IPS-18a (cell line): ENCODE measurements at regions not wholly inside any gene's neighbourhood (a gene's known extent, or its start where the extent isn't known, plus 50 kb on each side); places are given as distances from the start of the nearest gene placed in this dataset.

Experiments
- H3K27ac ChIP-seq: one replicate; pipeline ENCODE4 v1.5.1; 2013; ENCODE audit warnings: low read length
- H3K27me3 ChIP-seq: one replicate; pipeline ENCODE4 v1.6.1; 2013; ENCODE audit warnings: mild to moderate bottlenecking, low read length; ENCODE audit not compliant: control insufficient read depth, insufficient read depth
- H3K36me3 ChIP-seq: one replicate; pipeline ENCODE4 v1.6.1; 2013; ENCODE audit warnings: low read depth, low read length; ENCODE audit not compliant: control insufficient read depth
- H3K4me1 ChIP-seq: one replicate; pipeline ENCODE4 v1.6.1; 2013; ENCODE audit warnings: low read depth, low read length; ENCODE audit not compliant: control insufficient read depth
- H3K4me3 ChIP-seq: one replicate; pipeline ENCODE4 v1.5.1; 2013; ENCODE audit warnings: low read length
- H3K9ac ChIP-seq: one replicate; pipeline ENCODE4 v1.6.1; 2013; ENCODE audit warnings: mild to moderate bottlenecking, low read length, moderate library complexity
- H3K9me3 ChIP-seq: one replicate; pipeline ENCODE4 v1.6.1; 2013; ENCODE audit warnings: low read depth, low read length; ENCODE audit not compliant: control insufficient read depth

DNA sequence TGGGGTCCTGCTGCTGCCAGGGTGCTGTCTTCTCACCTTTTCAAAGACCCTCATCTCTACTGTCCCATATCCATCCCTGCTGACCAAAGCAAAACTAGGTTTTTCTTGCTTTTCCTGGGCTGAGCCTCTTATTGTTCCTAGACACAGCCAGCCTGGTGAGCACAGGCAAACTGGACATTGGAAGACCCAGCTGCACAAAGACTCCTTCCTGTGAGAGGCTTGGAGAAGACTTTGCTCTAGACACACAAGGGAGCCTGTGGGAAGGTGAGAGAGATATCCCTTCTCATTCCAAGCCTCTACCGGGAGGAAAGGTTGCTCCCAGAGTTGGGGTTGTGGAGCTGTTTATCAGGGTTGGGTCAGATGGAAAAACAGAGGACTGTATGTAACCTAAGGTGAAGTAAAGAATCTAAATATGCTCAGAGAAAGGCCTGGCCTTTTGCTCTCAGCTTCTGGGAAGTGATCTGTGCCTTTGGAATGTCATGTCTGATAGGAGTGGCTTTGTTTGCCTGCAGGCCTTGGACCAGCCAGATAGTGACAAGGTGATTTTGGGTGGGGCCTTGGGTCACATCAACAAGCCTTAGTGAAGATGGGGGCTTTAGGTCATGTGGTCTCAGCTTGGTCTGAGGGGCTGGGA lies 87.6 kb upstream of the RUNX1 start:
- Histone ChIP-seq H3K9me3 (no peaks in the 10 kb centered on the region), H3K36me3 (no peaks in the 10 kb centered on the region), H3K9ac (no peak overlapping the region), H3K4me1 (no peaks in the 10 kb centered on the region), H3K4me3 (no peak overlapping the region), H3K27ac (no peak overlapping the region), H3K27me3 (no peaks in the 10 kb centered on the region)

DNA sequence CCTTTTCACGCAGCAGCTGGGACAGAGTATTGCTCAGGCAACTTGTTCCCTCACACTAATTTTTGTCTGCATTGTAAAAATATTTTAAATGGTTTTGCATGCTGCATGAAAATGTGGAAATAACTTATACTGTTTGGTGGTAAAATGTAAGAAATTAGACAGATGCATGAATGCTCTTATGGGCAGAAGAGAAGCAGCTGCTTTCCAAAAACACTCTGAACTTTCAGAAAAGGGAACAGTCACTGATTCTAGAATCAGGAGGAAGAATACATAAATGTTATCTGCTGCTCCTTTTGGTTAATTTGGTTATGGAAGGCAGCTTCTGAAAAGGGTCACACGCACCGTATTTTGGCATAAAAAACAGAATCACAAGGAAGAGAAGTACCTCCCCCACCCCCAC lies 87.0 kb upstream of the RUNX1 start:
- no peaks in the 10 kb centered on the region for H3K36me3 ChIP-seq
- no peak overlapping the region for H3K4me3 ChIP-seq
- H3K9me3 ChIP-seq: no peaks in the 10 kb centered on the region
- H3K27ac ChIP-seq: no peak overlapping the region
- no peaks in the 10 kb centered on the region for H3K4me1 ChIP-seq
- H3K27me3 ChIP-seq: no peaks in the 10 kb centered on the region
- no peak overlapping the region for H3K9ac ChIP-seq

- no peaks in the 10 kb centered on the region for H3K36me3 ChIP-seq
- H3K9me3 ChIP-seq: no peaks in the 10 kb centered on the region
- H3K9ac ChIP-seq: no peak overlapping the region
- H3K27me3 ChIP-seq: no peaks in the 10 kb centered on the region
- H3K27ac ChIP-seq: no peak overlapping the region
- H3K4me3 ChIP-seq: no peak overlapping the region
- no peaks in the 10 kb centered on the region for H3K4me1 ChIP-seq
Observed at GRCh38 chr21:35135481-35135880, 86.4 kb upstream of the RUNX1 start.

GRCh38 chr21:35134309-35134708 lies 85.2 kb upstream of the RUNX1 start:
- no peak overlapping the region for H3K9ac ChIP-seq
- H3K4me3 ChIP-seq: no peak overlapping the region
- no peaks in the 10 kb centered on the region for H3K9me3 ChIP-seq
- no peaks in the 10 kb centered on the region for H3K4me1 ChIP-seq
- no peaks in the 10 kb centered on the region for H3K27me3 ChIP-seq
- H3K36me3 ChIP-seq: no peaks in the 10 kb centered on the region
- H3K27ac ChIP-seq: no peak overlapping the region

DNA sequence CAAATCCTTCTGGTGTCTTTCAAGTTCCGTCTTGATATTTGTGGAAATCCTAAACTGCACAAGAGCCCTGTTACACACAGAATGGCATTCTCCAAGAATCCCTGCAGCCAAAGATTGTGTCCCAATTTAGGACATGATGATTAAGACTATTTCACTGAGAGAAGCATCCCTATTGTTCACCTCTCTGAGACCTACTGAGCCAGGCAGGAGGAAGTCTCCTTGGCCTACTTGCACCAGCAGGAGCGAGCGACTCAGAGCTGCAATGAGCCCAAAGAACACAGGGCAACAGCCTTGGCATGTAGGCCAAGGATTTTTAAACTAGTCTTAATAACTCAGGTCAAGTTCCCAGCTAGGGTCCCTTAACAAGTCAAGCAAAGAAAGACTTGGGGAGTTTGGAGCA lies 79.4 kb upstream of the RUNX1 start:
- no peak overlapping the region for H3K27ac ChIP-seq
- H3K27me3 ChIP-seq: no peaks in the 10 kb centered on the region
- H3K9me3 ChIP-seq: no peaks in the 10 kb centered on the region

GRCh38 chr21:35127851-35128250 lies 78.7 kb upstream of the RUNX1 start:
- H3K27ac ChIP-seq: no peak overlapping the region
- H3K4me3 ChIP-seq: no peak overlapping the region

More for the DNA sequence above, 79.4 kb upstream of the RUNX1 start:
- no peaks in the 10 kb centered on the region for H3K36me3 ChIP-seq
- no peaks in the 10 kb centered on the region for H3K4me1 ChIP-seq
- no peak overlapping the region for H3K4me3 ChIP-seq
- no peak overlapping the region for H3K9ac ChIP-seq

DNA sequence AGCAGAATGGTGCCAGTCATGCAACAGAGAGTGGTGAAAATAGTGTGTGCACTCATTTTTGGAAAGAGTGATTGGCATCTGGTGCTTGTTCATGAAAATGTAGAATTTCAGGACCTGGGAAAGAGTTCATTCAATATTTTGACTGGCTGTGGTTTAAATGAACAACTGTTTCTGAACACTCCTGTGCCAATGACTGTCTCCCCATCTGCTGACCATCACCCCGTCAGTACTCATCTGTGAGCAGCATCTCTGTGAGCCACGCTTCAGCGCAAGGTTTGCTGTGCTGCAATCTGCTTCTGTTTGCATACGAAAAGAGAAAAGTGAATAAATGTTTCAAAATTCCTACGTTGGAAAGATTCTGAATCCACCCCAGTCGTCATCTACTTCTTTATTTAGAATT lies 77.9 kb upstream of the RUNX1 start:
- Histone ChIP-seq H3K4me3 (no peak overlapping the region), H3K9ac (no peak overlapping the region), H3K27ac (no peak overlapping the region), H3K36me3 (no peaks in the 10 kb centered on the region), H3K27me3 (no peaks in the 10 kb centered on the region), H3K4me1 (no peaks in the 10 kb centered on the region), H3K9me3 (no peaks in the 10 kb centered on the region)

More at GRCh38 chr21:35127851-35128250, 78.7 kb upstream of the RUNX1 start:
- Histone ChIP-seq H3K27me3 (no peaks in the 10 kb centered on the region), H3K4me1 (no peaks in the 10 kb centered on the region), H3K36me3 (no peaks in the 10 kb centered on the region), H3K9me3 (no peaks in the 10 kb centered on the region), H3K9ac (no peak overlapping the region)

DNA sequence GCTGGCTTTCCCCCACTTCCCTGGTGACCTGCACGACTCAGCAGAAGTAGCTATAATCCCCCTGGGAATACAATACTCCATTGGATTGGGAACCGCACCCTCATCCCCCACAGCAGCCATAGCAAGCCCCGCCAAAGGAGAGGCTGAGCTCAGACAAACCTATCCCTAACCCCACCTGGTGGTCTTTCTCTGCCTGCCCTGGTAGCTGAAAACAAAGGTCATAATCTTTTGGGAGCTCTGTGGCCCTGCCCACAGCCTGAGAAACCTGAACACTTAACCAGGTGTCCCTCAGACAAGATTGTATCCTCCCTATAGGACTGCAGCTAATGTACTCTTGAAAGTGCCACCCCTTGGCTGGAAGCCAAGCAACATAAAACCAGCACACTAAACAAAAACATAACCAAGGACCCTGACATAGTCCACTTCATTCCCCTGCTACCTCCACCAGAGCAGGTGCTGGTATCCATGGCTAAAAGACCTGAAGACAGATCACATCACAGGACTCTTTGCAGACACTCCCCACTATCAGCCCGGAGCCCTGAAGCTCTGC lies 71.6 kb upstream of the RUNX1 start:
- H3K36me3 ChIP-seq: no peaks in the 10 kb centered on the region
- H3K4me3 ChIP-seq: no peak overlapping the region
- H3K27me3 ChIP-seq: no peaks in the 10 kb centered on the region
- H3K4me1 ChIP-seq: no peaks in the 10 kb centered on the region
- H3K9ac ChIP-seq: no peak overlapping the region
- H3K9me3 ChIP-seq: no peaks in the 10 kb centered on the region
- H3K27ac ChIP-seq: no peak overlapping the region

- H3K4me1 ChIP-seq: no peaks in the 10 kb centered on the region
- no peaks in the 10 kb centered on the region for H3K9me3 ChIP-seq
- no peaks in the 10 kb centered on the region for H3K36me3 ChIP-seq
- H3K9ac ChIP-seq: no peak overlapping the region
- H3K27ac ChIP-seq: no peak overlapping the region
- no peaks in the 10 kb centered on the region for H3K27me3 ChIP-seq
- H3K4me3 ChIP-seq: no peak overlapping the region
Observed at GRCh38 chr21:35119501-35120047, 70.5 kb upstream of the RUNX1 start.

- H3K9me3 ChIP-seq: no peaks in the 10 kb centered on the region
- H3K36me3 ChIP-seq: no peaks in the 10 kb centered on the region
- H3K4me1 ChIP-seq: no peaks in the 10 kb centered on the region
- no peak overlapping the region for H3K27ac ChIP-seq
- no peak overlapping the region for H3K4me3 ChIP-seq
- H3K9ac ChIP-seq: no peak overlapping the region
- no peaks in the 10 kb centered on the region for H3K27me3 ChIP-seq
Observed at GRCh38 chr21:35116777-35117176, 67.7 kb upstream of the RUNX1 start.

- no peaks in the 10 kb centered on the region for H3K4me1 ChIP-seq
- no peaks in the 10 kb centered on the region for H3K27me3 ChIP-seq
- H3K4me3 ChIP-seq: no peak overlapping the region
- no peak overlapping the region for H3K9ac ChIP-seq
- H3K36me3 ChIP-seq: no peaks in the 10 kb centered on the region
- no peaks in the 10 kb centered on the region for H3K9me3 ChIP-seq
- H3K27ac ChIP-seq: no peak overlapping the region
Observed at GRCh38 chr21:35113064-35113463, 64.0 kb upstream of the RUNX1 start.

- no peaks in the 10 kb centered on the region for H3K9me3 ChIP-seq
- no peaks in the 10 kb centered on the region for H3K4me1 ChIP-seq
- H3K4me3 ChIP-seq: no peak overlapping the region
- H3K36me3 ChIP-seq: no peaks in the 10 kb centered on the region
- H3K9ac ChIP-seq: no peak overlapping the region
- H3K27ac ChIP-seq: no peak overlapping the region
- no peaks in the 10 kb centered on the region for H3K27me3 ChIP-seq
Observed at GRCh38 chr21:35111321-35111930, 62.3 kb upstream of the RUNX1 start.
